Neural crest cell (in vitro differentiated cells): ENCODE measurements at regions not wholly inside any gene's neighbourhood (a gene's known extent, or its start where the extent isn't known, plus 50 kb on each side); places are given as distances from the start of the nearest gene placed in this dataset.

ENCODE experiments used
- DNase-seq: peaks from one replicate; pipeline ENCODE4 v3.0.0; 2021; ENCODE audit warnings: low read depth, mixed read lengths, low spot score
- H3K27ac Mint-ChIP-seq: one replicate; pipeline ENCODE4 v1.8.0; 2021; ENCODE audit warnings: mild to moderate bottlenecking, mixed read lengths; ENCODE audit not compliant: unreplicated experiment
- H3K27me3 Mint-ChIP-seq: 2 replicates; pipeline ENCODE4 v1.8.0; 2021; ENCODE audit warnings: low read depth, mild to moderate bottlenecking, mixed read lengths
- H3K36me3 Mint-ChIP-seq: 2 replicates; pipeline ENCODE4 v1.8.0; 2021; ENCODE audit warnings: low read depth, mild to moderate bottlenecking, mixed read lengths
- H3K4me1 Mint-ChIP-seq: 2 replicates; pipeline ENCODE4 v1.8.0; 2021; ENCODE audit warnings: mixed read lengths
- H3K4me3 Mint-ChIP-seq: one replicate; pipeline ENCODE4 v1.8.0; 2021; ENCODE audit warnings: mild to moderate bottlenecking, mixed read lengths
- H3K9me3 Mint-ChIP-seq: 2 replicates; pipeline ENCODE4 v1.8.0; 2021; ENCODE audit warnings: mixed read lengths
- TF ChIP-seq, protein P1 (sequence below): fragments of 200-600 bp; sonication (generic); conservative IDR thresholded peaks from 2 replicates; pipeline ENCODE4 v1.5.0; 2021; ENCODE audit warnings: antibody characterized with exemption, mild to moderate bottlenecking

DNA sequence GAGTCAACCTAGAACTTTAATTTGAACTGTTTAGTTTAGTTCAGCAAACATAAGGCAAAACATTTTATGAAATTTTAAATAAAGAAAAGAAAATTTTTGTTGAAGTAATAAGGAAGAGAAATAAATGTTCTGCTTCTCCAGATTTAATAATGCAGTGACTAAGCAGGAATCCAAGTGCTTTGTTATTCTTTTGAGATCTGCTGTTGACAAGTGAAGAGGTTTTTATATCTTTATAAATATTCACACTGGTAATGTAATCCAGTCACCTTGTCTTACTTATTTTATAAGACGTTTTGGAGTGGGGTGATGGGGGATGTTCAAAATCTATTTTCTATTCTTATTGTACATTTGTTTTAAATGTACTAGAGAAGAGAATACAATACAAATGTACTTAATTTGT, 725.9 kb upstream of the CCDC179 start:
- no peaks in the 10 kb centered on the region for H3K27me3 Mint-ChIP-seq
- no peaks in the 10 kb centered on the region for H3K4me1 Mint-ChIP-seq
- TF ChIP-seq, protein P1, sequence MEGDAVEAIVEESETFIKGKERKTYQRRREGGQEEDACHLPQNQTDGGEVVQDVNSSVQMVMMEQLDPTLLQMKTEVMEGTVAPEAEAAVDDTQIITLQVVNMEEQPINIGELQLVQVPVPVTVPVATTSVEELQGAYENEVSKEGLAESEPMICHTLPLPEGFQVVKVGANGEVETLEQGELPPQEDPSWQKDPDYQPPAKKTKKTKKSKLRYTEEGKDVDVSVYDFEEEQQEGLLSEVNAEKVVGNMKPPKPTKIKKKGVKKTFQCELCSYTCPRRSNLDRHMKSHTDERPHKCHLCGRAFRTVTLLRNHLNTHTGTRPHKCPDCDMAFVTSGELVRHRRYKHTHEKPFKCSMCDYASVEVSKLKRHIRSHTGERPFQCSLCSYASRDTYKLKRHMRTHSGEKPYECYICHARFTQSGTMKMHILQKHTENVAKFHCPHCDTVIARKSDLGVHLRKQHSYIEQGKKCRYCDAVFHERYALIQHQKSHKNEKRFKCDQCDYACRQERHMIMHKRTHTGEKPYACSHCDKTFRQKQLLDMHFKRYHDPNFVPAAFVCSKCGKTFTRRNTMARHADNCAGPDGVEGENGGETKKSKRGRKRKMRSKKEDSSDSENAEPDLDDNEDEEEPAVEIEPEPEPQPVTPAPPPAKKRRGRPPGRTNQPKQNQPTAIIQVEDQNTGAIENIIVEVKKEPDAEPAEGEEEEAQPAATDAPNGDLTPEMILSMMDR = no peak
- H3K36me3 Mint-ChIP-seq = peaks cover 4% of the 10 kb centered on the region
- peaks cover 8% of the 10 kb centered on the region for H3K9me3 Mint-ChIP-seq
- DNase-seq = no peak
- H3K4me3 Mint-ChIP-seq = no peak overlapping the region
- no peak overlapping the region for H3K27ac Mint-ChIP-seq

DNA sequence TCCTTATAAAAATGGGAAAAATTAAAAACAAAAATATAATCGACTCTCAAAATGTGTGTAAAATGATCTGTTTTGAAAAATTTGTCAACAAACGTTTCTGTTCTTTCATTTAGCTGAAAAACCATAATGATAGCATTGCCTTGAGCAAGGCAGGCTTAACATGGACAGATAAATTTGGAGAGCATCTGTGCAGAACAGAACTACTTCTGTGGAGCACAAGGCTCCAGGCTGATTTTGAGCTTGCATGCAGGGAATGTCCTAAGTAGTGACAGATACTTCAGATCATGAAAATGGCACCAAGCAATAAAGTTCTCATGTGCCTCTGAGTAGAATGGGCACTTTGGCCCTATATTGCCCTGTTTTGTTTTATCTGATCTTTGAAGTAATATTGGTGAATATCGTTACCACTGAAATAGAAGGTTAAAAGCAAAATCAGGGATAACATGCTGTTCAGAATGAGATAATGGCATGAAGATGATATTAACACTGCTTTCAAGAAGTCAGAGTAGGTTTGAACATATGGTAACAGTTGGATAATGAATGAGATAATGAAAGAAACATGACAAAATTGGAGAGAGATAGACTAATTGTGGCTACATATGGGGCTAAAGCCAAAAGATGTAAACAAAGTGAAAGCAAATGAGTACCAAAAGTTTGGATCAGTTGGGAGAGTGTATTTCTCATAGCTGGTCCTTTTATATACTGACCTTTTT, 730.5 kb upstream of the CCDC179 start:
- Mint-ChIP-seq H3K36me3 (peaks cover 4% of the 10 kb centered on the region), H3K9me3 (peaks cover 8% of the 10 kb centered on the region)
- TF ChIP-seq, protein P1 = no peak

DNA sequence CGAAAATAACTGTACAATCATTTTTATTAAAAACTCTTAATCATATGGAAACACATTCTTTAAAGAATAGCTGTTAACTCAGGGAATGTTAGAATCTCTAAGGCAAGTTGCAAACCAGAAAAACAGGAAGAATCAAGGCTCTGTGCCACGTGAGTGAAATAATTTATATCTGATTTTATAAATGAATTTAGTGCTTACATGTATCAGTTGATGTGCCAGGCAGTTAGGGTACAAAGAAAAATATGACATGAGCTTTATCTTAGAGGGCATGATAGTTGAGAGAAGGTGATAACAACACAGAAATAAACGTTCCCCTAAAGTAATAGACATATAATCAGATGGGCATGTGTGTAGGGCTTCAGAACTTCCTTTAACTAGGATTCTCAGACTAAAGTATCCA, 734.5 kb upstream of the CCDC179 start:
- DNase-seq = no peak
- Mint-ChIP-seq H3K4me1 (no peaks in the 10 kb centered on the region), H3K36me3 (no peaks in the 10 kb centered on the region), H3K27ac (no peak overlapping the region), H3K4me3 (no peak overlapping the region), H3K27me3 (no peaks in the 10 kb centered on the region), H3K9me3 (no peaks in the 10 kb centered on the region)
- TF ChIP-seq, protein P1 = no peak

More for the DNA sequence above, 730.5 kb upstream of the CCDC179 start:
- H3K4me1 Mint-ChIP-seq = no peaks in the 10 kb centered on the region
- H3K27me3 Mint-ChIP-seq = no peaks in the 10 kb centered on the region
- DNase-seq = no peak
- H3K27ac Mint-ChIP-seq = no peak overlapping the region
- H3K4me3 Mint-ChIP-seq = no peak overlapping the region

DNA sequence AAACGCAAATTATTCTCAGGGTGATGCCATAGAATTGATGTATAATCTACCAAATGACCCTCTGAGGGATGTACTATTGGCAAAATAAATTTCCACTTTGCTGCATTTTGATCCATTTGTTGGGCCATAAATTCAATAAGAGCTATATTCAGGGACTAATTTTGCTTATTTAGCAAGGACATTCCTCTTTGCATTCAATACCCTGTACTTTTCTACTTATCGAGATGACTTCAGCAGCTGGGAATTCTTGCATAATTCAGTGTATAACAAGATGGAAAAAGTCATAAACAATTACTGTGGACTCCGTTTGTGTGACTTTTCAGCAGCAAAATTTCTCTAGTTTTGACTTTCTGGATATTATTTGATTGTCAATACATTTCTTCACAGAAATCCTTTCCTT, 744.7 kb upstream of the CCDC179 start:
- no peak for DNase-seq
- TF ChIP-seq, protein P1 = no peak
- no peak overlapping the region for H3K27ac Mint-ChIP-seq
- no peaks in the 10 kb centered on the region for H3K9me3 Mint-ChIP-seq
- H3K36me3 Mint-ChIP-seq = no peaks in the 10 kb centered on the region
- H3K4me1 Mint-ChIP-seq = no peaks in the 10 kb centered on the region
- no peak overlapping the region for H3K4me3 Mint-ChIP-seq
- H3K27me3 Mint-ChIP-seq = no peaks in the 10 kb centered on the region

DNA sequence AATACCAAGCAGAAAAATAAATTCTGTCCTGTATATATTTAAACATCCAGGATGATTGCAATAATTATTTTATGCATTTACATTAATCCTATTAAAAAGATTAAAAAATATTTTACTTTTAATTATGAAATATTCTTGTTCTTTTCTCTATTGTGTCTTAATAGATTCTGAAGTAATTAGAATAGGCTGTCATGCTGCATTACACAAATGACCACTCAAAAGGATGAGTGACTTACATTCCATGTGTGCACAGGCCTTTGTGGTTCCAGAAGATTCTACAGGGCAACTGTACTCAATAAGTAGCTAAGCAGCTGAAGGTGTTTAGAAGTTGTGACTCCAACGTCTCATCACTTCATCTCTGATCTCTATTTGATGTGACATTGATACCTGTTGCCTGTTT, 745.9 kb upstream of the CCDC179 start:
- no peak overlapping the region for H3K4me3 Mint-ChIP-seq
- no peak overlapping the region for H3K27ac Mint-ChIP-seq
- DNase-seq = no peak
- no peaks in the 10 kb centered on the region for H3K9me3 Mint-ChIP-seq
- H3K36me3 Mint-ChIP-seq = no peaks in the 10 kb centered on the region
- H3K27me3 Mint-ChIP-seq = no peaks in the 10 kb centered on the region
- TF ChIP-seq, protein P1 = no peak
- no peaks in the 10 kb centered on the region for H3K4me1 Mint-ChIP-seq
